Activated naive CD4-positive, alpha-beta T cell treated with anti-CD3 and anti-CD28 coated beads, Interleukin-2, amount 50 U/mL, for 72 hours (primary cell): ENCODE measurements at regions not wholly inside any gene's neighbourhood (a gene's known extent, or its start where the extent isn't known, plus 50 kb on each side); places are given as distances from the start of the nearest gene placed in this dataset.
"Not testable (repeated sequence)": the region's sequence is repeated elsewhere in the genome, so short reads cannot be mapped to it uniquely, and the experiment has no call there.

Experiments used
- ATAC-seq, 2 donors: fragments of 150-1000 bp; cut with Tn5 transposase; 2 replicates each; pipeline ENCODE4 v1.10.0; 2021; ENCODE audit warnings: mild to moderate bottlenecking in 2 of 2, moderate library complexity in 2 of 2
- DNase-seq, 2 donors: peaks; one replicate each; pipeline ENCODE4 v3.0.0; 2021 to 2022; ENCODE audit warnings: low spot score in 2 of 2
- H3K27ac Mint-ChIP-seq, 2 donors: one replicate each; pipeline ENCODE4 v1.8.0; 2022; ENCODE audit warnings: mild to moderate bottlenecking in 2 of 2, mixed read lengths in 2 of 2
- H3K36me3 Mint-ChIP-seq, 2 donors: one replicate each; pipeline ENCODE4 v1.8.0; 2022; ENCODE audit warnings: mixed read lengths in 2 of 2
- H3K9me3 Mint-ChIP-seq, 2 donors: one replicate each; pipeline ENCODE4 v1.8.0; 2022; ENCODE audit warnings: mixed read lengths in 2 of 2

GRCh38 chr17:22654447-22654846, 962.1 kb downstream of the KCNJ18 start:
- Mint-ChIP-seq H3K36me3 (peaks cover 0 to 2% of the 10 kb centered on the region in 2 donors), H3K9me3 (peaks cover 7 to 12% of the 10 kb centered on the region in 2 donors), H3K27ac (no peak overlapping the region)
- DNase-seq, result no peak
- ATAC-seq, result no peak

- Mint-ChIP-seq H3K36me3 (no peaks in the 10 kb centered on the region), H3K9me3 (peaks cover 0 to 5% of the 10 kb centered on the region in 2 donors), H3K27ac (no peak overlapping the region)
- DNase-seq, result no peak
- no peak for ATAC-seq
Observed at GRCh38 chr17:22669721-22670120, 977.4 kb downstream of the KCNJ18 start.

- Mint-ChIP-seq H3K27ac (no peak overlapping the region), H3K9me3 (peaks cover 0 to 9% of the 10 kb centered on the region in 2 donors), H3K36me3 (peaks cover 0 to 4% of the 10 kb centered on the region in 2 donors)
- ATAC-seq (no peak), DNase-seq (no peak)
Observed at GRCh38 chr17:22671110-22671509, 978.8 kb downstream of the KCNJ18 start.

- DNase-seq, result no peak
- ATAC-seq, result no peak
- Mint-ChIP-seq H3K9me3 (peaks cover 18 to 21% of the 10 kb centered on the region in 2 donors), H3K36me3 (peaks cover 11 to 21% of the 10 kb centered on the region in 2 donors), H3K27ac (no peak overlapping the region)
Observed at GRCh38 chr17:22692066-22692805, 999.9 kb downstream of the KCNJ18 start.

GRCh38 chr17:22692806-22693171, 1000.5 kb downstream of the KCNJ18 start:
- ATAC-seq (no peak), DNase-seq (no peak)
- H3K9me3 Mint-ChIP-seq, result peaks cover 18 to 21% of the 10 kb centered on the region in 2 donors
- H3K36me3 Mint-ChIP-seq, result peaks cover 11 to 21% of the 10 kb centered on the region in 2 donors
- H3K27ac Mint-ChIP-seq, result no peak overlapping the region

- H3K9me3 Mint-ChIP-seq, result peaks cover 31 to 33% of the 10 kb centered on the region in 2 donors
- DNase-seq, result peak in 1 of 2 donors; percentile 9
Observed at GRCh38 chr17:22694362-22695227, 1002.3 kb downstream of the KCNJ18 start.

GRCh38 chr17:22695228-22695619, 1002.9 kb downstream of the KCNJ18 start:
- H3K9me3 Mint-ChIP-seq, result peaks cover 31 to 33% of the 10 kb centered on the region in 2 donors
- peaks cover 15 to 35% of the 10 kb centered on the region in 2 donors for H3K36me3 Mint-ChIP-seq
- DNase-seq (no peak), ATAC-seq (no peak)
- no peak overlapping the region for H3K27ac Mint-ChIP-seq

More at GRCh38 chr17:22694362-22695227, 1002.3 kb downstream of the KCNJ18 start:
- no peak for ATAC-seq
- no peak overlapping the region for H3K27ac Mint-ChIP-seq
- H3K36me3 Mint-ChIP-seq, result peaks cover 15 to 35% of the 10 kb centered on the region in 2 donors

GRCh38 chr17:22703204-22703603, 1010.9 kb downstream of the KCNJ18 start:
- H3K9me3 Mint-ChIP-seq, result peaks cover 19 to 27% of the 10 kb centered on the region in 2 donors
- DNase-seq (no peak), ATAC-seq (no peak)
- H3K36me3 Mint-ChIP-seq, result peaks cover 4 to 11% of the 10 kb centered on the region in 2 donors
- no peak overlapping the region for H3K27ac Mint-ChIP-seq

GRCh38 chr17:22703786-22704441, 1011.6 kb downstream of the KCNJ18 start:
- no peak for DNase-seq
- Mint-ChIP-seq H3K9me3 (peaks cover 16 to 24% of the 10 kb centered on the region in 2 donors), H3K36me3 (peaks cover 4 to 6% of the 10 kb centered on the region in 2 donors), H3K27ac (no peak overlapping the region)
- no peak for ATAC-seq

- Mint-ChIP-seq H3K36me3 (peaks cover 0 to 9% of the 10 kb centered on the region in 2 donors), H3K9me3 (peaks cover 18 to 27% of the 10 kb centered on the region in 2 donors), H3K27ac (no peak overlapping the region)
- DNase-seq, result no peak
- ATAC-seq, result no peak
Observed at GRCh38 chr17:22704674-22705073, 1012.4 kb downstream of the KCNJ18 start.

GRCh38 chr17:22707626-22708025, 1015.3 kb downstream of the KCNJ18 start:
- DNase-seq, result no peak
- H3K36me3 Mint-ChIP-seq, result peaks cover 0 to 9% of the 10 kb centered on the region in 2 donors
- ATAC-seq, result no peak
- no peak overlapping the region for H3K27ac Mint-ChIP-seq
- H3K9me3 Mint-ChIP-seq, result peaks cover 35 to 38% of the 10 kb centered on the region in 2 donors

- ATAC-seq (no peak), DNase-seq (no peak)
- H3K27ac Mint-ChIP-seq, result no peak overlapping the region
- peaks cover 42 to 43% of the 10 kb centered on the region in 2 donors for H3K9me3 Mint-ChIP-seq
- peaks cover 6 to 25% of the 10 kb centered on the region in 2 donors for H3K36me3 Mint-ChIP-seq
Observed at GRCh38 chr17:22717211-22717610, 1024.9 kb downstream of the KCNJ18 start.

- H3K27ac Mint-ChIP-seq, result no peak overlapping the region
- no peak for ATAC-seq
Observed at GRCh38 chr17:22718689-22719088, 1026.4 kb downstream of the KCNJ18 start.

GRCh38 chr17:22741066-22741465, 1048.7 kb downstream of the KCNJ18 start:
- H3K36me3 Mint-ChIP-seq, result peaks cover 25 to 60% of the 10 kb centered on the region in 2 donors
- not testable (repeated sequence) for DNase-seq, H3K27ac Mint-ChIP-seq, ATAC-seq
- H3K9me3 Mint-ChIP-seq, result peaks cover 17 to 30% of the 10 kb centered on the region in 2 donors

More at GRCh38 chr17:22718689-22719088, 1026.4 kb downstream of the KCNJ18 start:
- DNase-seq, result no peak
- H3K9me3 Mint-ChIP-seq, result peaks cover 37 to 38% of the 10 kb centered on the region in 2 donors
- peaks cover 8 to 26% of the 10 kb centered on the region in 2 donors for H3K36me3 Mint-ChIP-seq
